ENCODE measurements at regions not wholly inside any gene's neighbourhood (a gene's known extent, or its start where the extent isn't known, plus 50 kb on each side); places are given as distances from the start of the nearest gene placed in this dataset.

DNA sequence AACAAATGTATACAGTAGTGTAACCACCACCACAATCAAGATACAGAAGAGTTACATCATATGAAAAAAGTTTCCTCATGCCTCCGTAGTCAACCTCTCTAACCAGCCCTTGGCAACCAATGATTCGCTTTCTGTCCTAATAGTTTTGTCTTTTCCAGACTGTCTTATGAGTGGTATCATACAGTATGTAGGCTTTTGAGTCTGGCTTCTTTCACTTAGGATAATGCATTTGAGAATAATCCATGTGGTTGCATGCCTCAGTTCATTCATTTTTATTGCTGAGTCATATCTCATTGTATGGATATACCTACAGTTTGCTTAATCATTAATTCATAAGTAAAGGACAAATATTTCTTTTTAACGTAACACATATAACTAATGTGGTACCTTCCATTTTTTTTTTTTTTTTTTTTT lies 86.4 kb upstream of the RIPOR2 start:
- Mint-ChIP-seq H3K27ac (peak overlapping the region; percentile 41), H3K4me1 (ENCODE audit: low read depth) (peaks cover 44% of the 10 kb centered on the region), H3K36me3 (peaks cover 2% of the 10 kb centered on the region), H3K4me3 (no peak overlapping the region), H3K27me3 (no peaks in the 10 kb centered on the region), H3K9me3 (ENCODE audit: low read depth) (no peaks in the 10 kb centered on the region)

DNA sequence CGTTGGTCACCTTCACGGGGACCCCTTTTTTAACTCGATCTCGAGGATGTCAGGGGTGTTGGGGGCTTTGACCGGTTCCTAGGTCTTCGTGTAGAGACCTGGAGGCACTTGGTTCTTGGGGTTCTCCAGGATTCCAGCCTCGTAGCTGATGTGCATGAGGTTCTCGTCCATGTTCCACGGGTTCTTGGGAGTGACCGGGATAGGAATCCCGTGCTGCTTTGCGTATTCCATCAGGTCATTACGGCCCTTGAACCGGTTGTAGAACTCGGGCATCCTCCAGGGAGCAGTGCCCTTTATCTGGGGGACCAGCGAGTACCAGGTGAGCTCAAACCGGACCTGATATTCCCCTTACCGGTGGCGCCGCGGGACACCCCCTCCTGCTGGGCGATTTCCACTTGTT lies 88.0 kb upstream of the RIPOR2 start:
- peak overlapping the region; percentile 6 for H3K27ac Mint-ChIP-seq
- no peak overlapping the region for H3K4me3 Mint-ChIP-seq
- peaks cover 2% of the 10 kb centered on the region for H3K36me3 Mint-ChIP-seq
- no peaks in the 10 kb centered on the region for H3K9me3 Mint-ChIP-seq (ENCODE audit: low read depth)
- H3K4me1 Mint-ChIP-seq (ENCODE audit: low read depth), result peaks cover 43% of the 10 kb centered on the region
- H3K27me3 Mint-ChIP-seq, result no peaks in the 10 kb centered on the region

DNA sequence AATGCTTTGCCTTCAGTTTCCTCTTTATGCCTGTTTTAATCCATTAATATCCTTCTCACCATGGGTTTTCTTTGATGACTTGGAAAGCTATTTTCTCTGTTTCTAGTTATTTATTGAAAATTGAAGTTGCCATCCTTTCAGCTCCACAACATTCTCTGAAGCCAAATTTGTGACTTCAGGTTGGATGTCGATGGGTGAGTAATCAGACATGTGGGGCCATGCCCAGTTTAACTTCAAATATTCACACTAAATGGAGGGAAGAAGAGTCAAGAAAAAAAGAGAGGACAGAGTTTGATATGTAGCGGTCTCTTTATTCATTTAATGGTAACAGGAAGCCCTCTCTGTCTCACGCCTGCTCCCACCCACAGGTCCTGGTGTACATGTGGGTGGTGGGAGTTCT lies 89.1 kb upstream of the RIPOR2 start:
- Mint-ChIP-seq H3K9me3 (ENCODE audit: low read depth) (no peaks in the 10 kb centered on the region), H3K4me3 (peak overlapping the region; percentile 59), H3K4me1 (ENCODE audit: low read depth) (peaks cover 45% of the 10 kb centered on the region), H3K36me3 (peaks cover 2% of the 10 kb centered on the region), H3K27ac (peak overlapping the region; percentile 89), H3K27me3 (no peaks in the 10 kb centered on the region)

DNA sequence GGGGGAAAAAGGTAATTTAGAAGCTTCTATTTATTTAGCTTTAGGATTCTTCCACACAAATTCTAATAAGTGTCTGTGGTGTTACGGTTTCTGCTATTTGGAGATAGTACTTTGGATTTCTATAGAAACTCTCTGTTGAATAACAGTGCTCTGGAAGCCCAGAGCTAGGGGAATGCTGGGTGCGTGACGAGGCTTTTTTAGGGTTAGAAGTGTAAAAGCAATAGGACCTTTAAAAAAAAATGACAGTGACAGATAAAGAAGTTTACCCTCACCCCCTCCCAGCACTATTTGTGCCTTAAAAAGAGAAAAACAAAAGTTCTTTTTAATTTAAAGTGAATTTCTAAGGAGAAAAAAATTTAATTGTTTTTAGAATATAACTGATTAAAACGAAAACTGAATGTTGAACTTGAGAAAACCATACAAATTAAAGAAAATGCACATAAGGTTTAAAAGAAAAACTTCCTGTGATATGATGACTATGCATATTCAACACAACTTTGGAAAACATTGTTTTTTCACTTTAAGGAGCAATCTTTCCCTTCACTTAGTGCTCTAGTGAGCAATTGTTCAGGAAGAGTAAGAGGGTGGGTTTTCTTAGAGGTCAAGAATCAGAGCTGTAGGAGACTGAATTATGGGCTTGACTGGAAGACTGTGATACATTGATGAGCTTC lies 89.6 kb upstream of the RIPOR2 start:
- H3K9me3 Mint-ChIP-seq (ENCODE audit: low read depth), result no peaks in the 10 kb centered on the region
- peak overlapping the region; percentile 59 for H3K4me3 Mint-ChIP-seq
- H3K36me3 Mint-ChIP-seq, result peaks cover 2% of the 10 kb centered on the region
- no peaks in the 10 kb centered on the region for H3K27me3 Mint-ChIP-seq
- H3K4me1 Mint-ChIP-seq (ENCODE audit: low read depth), result peaks cover 46% of the 10 kb centered on the region
- H3K27ac Mint-ChIP-seq, result peak overlapping the region; percentile 89

DNA sequence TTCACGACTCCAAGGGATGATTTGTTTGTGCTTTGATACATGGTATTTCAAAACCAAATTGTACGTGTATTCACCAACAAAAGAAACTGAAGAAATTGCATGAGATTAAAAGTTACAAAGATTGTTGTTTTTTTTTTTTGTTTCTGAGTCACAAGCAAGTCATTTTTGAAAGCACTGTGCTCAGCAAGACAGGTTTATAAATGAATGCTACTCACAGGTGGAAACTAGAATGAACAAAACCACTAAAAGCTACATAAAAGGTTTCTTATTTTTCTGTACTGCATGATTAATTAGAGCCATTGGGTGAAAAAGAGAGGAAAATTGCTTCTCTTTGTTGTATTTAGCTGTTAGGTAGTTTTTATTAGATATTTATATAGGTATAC lies 90.2 kb upstream of the RIPOR2 start:
- Mint-ChIP-seq H3K4me1 (ENCODE audit: low read depth) (peaks cover 46% of the 10 kb centered on the region), H3K27me3 (no peaks in the 10 kb centered on the region), H3K9me3 (ENCODE audit: low read depth) (no peaks in the 10 kb centered on the region), H3K4me3 (peak overlapping the region; percentile 45), H3K36me3 (peaks cover 2% of the 10 kb centered on the region), H3K27ac (peak overlapping the region; percentile 73)

DNA sequence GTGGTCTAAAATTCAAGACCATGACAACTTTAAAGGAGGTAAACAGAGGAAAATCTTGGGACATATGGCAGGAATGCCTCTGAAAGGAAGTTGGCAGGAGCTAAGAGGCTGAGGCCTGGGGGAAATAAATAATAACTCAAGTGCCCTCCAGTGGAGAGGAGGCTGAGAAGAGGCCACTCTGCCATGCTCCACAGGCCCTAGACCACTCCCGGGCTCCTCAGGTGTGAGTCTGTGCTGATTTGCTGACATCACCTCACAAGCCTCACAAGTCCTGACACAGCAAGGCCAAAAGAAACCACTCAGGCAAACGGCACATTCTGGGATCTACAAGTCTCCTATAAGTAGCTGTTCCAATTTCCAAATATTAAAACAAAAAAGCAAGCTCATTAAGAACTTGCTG lies 91.0 kb upstream of the RIPOR2 start:
- Mint-ChIP-seq H3K4me1 (ENCODE audit: low read depth) (peaks cover 45% of the 10 kb centered on the region), H3K27me3 (no peaks in the 10 kb centered on the region), H3K9me3 (ENCODE audit: low read depth) (no peaks in the 10 kb centered on the region), H3K4me3 (no peak overlapping the region), H3K27ac (peak overlapping the region; percentile 73), H3K36me3 (peaks cover 2% of the 10 kb centered on the region)

DNA sequence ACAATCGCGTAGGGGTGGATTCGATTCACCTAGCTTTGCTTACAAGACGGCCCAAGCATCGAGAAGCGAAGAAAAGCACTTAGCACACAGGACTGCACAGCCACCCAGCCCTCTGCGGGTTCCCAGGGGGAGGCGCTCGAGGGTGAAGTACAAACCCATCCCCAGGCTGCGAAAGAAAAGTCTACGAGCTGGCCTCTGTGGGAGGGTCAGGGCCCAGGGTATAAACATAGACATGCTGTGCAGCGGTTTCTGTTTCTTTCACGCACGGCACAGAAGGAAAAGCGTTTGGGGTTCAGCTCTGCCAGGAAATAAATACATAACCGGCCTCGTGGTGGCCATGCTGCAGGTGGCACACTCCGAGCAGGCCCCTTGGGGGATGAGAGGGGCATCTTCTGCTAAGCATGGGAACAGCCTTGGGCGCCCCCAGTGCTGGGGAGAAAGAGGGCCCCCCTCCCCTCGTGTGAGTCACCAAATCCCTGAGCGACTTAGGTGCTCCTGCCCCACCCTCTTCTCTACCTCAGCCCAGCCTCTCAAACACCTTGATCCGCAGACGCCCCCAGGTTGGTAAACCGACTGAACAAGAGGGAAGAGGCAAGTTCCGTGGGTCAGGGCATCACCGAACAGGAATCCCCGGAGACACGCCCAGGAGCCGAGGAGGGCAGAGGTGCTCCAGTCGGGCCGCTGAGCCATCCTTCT lies 91.6 kb upstream of the RIPOR2 start:
- H3K4me3 Mint-ChIP-seq, result peak overlapping the region; percentile 72
- peaks cover 2% of the 10 kb centered on the region for H3K36me3 Mint-ChIP-seq
- H3K27ac Mint-ChIP-seq, result peak overlapping the region; percentile 90
- H3K4me1 Mint-ChIP-seq (ENCODE audit: low read depth), result peaks cover 40% of the 10 kb centered on the region
- no peaks in the 10 kb centered on the region for H3K27me3 Mint-ChIP-seq
- no peaks in the 10 kb centered on the region for H3K9me3 Mint-ChIP-seq (ENCODE audit: low read depth)

DNA sequence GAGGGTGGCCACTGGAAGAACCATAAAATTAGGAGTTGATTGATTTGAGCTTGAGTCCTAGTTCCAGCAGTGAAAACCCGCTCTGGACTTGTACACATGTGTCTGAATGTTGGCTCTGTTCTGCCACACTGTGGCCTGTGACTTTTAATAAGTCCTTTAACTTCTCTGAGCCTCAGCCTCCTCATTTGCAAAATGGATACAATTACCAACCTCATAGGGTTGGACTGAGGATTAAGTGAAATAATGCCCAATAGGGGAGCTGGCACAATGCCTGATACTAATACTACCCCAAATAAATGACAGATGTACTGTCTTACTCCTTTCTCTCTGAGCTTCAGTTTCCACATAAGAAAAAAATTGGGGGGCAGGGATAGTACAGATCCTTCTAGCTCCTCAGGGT lies 92.6 kb upstream of the RIPOR2 start:
- H3K36me3 Mint-ChIP-seq, result peaks cover 2% of the 10 kb centered on the region
- H3K4me3 Mint-ChIP-seq, result no peak overlapping the region
- H3K27ac Mint-ChIP-seq, result peak overlapping the region; percentile 90
- H3K27me3 Mint-ChIP-seq, result no peaks in the 10 kb centered on the region
- H3K9me3 Mint-ChIP-seq (ENCODE audit: low read depth), result no peaks in the 10 kb centered on the region
- H3K4me1 Mint-ChIP-seq (ENCODE audit: low read depth), result peaks cover 40% of the 10 kb centered on the region

DNA sequence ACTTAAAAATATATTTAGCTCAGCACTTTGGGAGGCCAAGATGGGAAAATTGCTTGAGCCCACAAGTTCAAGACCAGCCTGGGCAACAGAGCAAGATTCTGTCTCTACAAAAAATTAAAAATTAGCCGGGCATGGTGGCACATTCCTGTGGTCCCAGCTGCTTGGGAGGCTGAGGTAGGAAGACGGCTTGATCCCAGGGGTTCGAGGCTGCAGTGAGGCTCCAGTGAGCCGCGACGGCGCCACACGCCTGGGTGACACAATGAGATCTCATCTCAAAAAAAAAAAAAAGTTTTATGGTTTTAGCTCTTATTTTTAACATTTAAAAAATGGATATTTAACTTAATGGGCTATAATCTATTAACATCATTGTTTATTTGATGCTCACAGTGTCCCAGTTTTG lies 97.2 kb upstream of the RIPOR2 start:
- Mint-ChIP-seq H3K36me3 (no peaks in the 10 kb centered on the region), H3K27me3 (no peaks in the 10 kb centered on the region), H3K4me3 (no peak overlapping the region), H3K27ac (no peak overlapping the region), H3K4me1 (ENCODE audit: low read depth) (peaks cover 33% of the 10 kb centered on the region), H3K9me3 (ENCODE audit: low read depth) (no peaks in the 10 kb centered on the region)

DNA sequence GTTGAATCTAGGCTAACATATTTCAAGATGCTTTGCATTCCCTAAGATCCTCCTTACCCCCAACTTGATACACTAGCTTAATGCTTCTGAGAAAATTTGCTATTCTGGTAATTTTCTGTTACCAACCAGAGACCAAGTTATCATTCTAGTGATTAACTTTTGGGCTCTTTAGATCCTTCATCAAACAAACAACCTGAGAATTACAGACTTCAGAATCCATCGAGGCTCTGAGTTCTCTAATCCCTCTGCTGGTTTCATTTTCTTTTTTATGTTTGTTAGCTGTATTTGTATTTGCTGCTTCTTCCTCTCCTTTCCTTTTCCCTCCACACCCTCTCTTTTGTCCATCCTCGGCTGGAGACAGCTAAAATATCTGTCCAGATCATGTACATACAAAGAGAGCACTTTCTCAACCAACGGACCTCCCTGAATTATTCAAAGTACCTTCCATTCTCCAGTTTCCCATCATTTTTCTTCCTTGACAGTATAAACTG lies 98.7 kb upstream of the RIPOR2 start:
- Mint-ChIP-seq H3K4me1 (ENCODE audit: low read depth) (peaks cover 42% of the 10 kb centered on the region), H3K36me3 (no peaks in the 10 kb centered on the region), H3K4me3 (peak overlapping the region; percentile 82), H3K27ac (peak overlapping the region; percentile 61), H3K27me3 (no peaks in the 10 kb centered on the region), H3K9me3 (ENCODE audit: low read depth) (no peaks in the 10 kb centered on the region)

DNA sequence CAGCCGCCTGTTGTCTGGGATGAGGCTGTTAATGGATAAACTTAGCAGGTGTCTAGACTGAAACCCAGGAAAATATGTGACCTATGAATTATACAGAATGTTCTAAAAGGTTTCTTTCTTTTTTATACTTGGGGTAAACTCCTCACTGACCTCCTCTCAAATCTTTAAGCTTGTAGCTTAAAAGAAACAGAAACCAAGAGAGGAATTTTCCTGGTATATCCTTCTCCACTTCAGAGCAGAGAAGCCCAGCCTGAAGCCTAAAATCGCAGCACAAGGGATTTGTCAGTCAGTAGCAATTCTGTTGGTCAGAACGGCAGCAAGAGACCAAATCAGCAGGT lies 99.4 kb upstream of the RIPOR2 start:
- Mint-ChIP-seq H3K27me3 (no peaks in the 10 kb centered on the region), H3K27ac (peak overlapping the region; percentile 61), H3K36me3 (no peaks in the 10 kb centered on the region), H3K4me1 (ENCODE audit: low read depth) (peaks cover 46% of the 10 kb centered on the region), H3K4me3 (peak overlapping the region; percentile 82), H3K9me3 (ENCODE audit: low read depth) (no peaks in the 10 kb centered on the region)

DNA sequence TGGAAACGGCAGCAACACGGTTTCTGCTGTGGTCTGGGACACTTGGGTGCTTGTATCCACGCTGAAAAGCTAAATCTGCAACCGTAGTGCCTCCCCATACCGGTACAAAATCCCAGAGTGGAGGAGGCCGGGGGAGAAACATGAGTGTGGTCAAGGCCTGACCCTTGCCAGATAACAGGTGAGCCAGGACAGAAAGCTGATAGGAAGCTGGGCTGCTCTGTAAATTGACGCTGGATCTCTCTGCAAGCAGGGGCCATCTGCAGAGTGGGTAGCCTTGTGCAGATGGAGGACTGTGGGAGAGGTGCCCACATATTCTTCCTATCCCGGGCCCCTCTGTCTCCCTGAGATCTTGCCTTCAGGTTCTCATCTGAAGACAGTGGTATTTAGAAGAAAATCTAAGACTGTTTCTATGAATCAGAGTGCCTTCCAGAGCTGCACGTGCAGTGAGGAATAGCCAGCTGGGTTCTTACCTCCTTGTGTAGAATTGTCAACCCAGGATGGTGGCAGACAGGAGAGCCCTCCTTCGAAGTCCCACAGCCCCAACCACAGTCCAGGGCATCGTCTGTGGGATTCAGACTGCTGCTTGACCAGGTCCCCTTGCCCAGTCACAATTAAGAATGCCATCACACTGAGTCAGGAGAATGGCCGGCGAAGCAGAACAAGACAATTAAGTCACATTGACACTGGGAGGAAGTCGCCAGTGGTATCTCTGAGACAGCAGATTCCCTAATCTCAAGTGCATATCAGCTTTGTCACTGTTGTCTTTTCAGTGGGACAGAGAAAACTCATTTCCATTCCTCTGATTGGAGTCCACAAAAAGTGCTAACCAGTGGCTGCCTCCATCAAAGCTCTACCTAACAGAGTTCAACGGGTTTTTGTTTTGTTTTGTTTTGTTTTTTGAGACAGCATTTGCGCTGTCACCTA lies 100.0 kb upstream of the RIPOR2 start:
- H3K9me3 Mint-ChIP-seq (ENCODE audit: low read depth), result no peaks in the 10 kb centered on the region
- H3K36me3 Mint-ChIP-seq, result no peaks in the 10 kb centered on the region
- H3K4me3 Mint-ChIP-seq, result peak overlapping the region; percentile 82
- H3K27me3 Mint-ChIP-seq, result no peaks in the 10 kb centered on the region
- peaks cover 49% of the 10 kb centered on the region for H3K4me1 Mint-ChIP-seq (ENCODE audit: low read depth)
- H3K27ac Mint-ChIP-seq, result peak overlapping the region; percentile 61

DNA sequence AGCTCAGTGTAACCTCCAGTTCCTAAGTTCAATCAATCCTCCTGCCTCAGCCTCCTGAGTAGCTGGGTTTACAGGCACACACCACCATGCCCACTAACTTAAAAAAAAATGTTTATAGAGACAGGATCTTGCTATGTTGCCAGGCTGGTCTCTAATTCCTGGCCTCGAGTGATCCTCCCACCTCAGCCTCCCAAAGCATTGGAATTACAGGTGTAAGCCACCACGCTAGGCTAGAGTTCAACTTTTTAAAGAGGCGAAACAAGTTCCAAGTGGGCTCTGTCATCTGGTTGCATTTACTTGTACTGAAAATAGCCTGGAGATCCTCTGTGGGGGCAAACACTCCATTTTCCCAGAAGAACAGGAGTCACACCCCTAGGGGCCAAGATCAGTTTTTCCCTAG lies 100.7 kb upstream of the RIPOR2 start:
- Mint-ChIP-seq H3K4me3 (no peak overlapping the region), H3K27me3 (no peaks in the 10 kb centered on the region), H3K27ac (peak overlapping the region; percentile 30), H3K36me3 (no peaks in the 10 kb centered on the region), H3K4me1 (ENCODE audit: low read depth) (peaks cover 55% of the 10 kb centered on the region), H3K9me3 (ENCODE audit: low read depth) (no peaks in the 10 kb centered on the region)

DNA sequence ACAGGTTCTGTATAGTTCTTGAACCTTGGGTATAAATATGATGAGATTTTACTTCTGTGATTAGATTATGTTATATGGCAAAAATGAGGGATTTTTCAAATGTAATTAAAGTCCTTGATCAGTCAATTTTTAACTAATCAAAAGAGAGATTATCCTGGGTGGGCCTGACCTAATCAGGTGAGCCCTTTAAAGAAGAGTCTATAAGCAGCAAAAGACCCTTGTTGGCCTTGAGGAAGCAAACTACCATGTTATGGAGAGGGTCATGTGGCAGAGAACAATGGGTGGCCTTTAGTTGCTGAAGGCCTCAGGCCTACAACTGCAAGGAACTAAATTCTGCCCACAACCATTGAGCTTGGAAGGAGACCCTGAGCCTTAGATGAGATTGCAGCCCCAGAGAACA lies 102.5 kb upstream of the RIPOR2 start:
- H3K4me3 Mint-ChIP-seq, result peak overlapping the region; percentile 44
- no peaks in the 10 kb centered on the region for H3K27me3 Mint-ChIP-seq
- H3K27ac Mint-ChIP-seq, result peak overlapping the region; percentile 50
- H3K36me3 Mint-ChIP-seq, result no peaks in the 10 kb centered on the region
- H3K9me3 Mint-ChIP-seq (ENCODE audit: low read depth), result no peaks in the 10 kb centered on the region
- peaks cover 72% of the 10 kb centered on the region for H3K4me1 Mint-ChIP-seq (ENCODE audit: low read depth)

DNA sequence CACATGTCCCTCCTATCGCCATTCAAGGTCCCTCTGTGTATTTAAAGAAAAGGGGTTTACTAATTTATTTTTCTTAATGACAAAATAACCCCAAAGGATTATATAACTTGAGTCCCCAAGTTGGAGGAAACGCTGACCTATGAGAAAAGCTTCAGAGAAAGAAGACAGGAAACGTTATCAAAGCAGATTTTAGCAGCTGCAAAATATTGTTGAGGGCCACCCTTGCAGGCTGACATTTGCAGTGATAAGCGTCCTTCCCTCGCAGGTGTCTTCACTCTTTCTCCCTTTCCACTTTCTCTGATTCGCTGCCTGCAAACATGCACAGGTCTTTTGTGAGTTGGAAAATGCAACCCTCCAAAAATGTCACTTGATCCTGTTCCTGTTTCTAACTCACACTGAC lies 103.2 kb upstream of the RIPOR2 start:
- Mint-ChIP-seq H3K9me3 (ENCODE audit: low read depth) (no peaks in the 10 kb centered on the region), H3K27ac (peak overlapping the region; percentile 50), H3K27me3 (no peaks in the 10 kb centered on the region), H3K36me3 (no peaks in the 10 kb centered on the region), H3K4me1 (ENCODE audit: low read depth) (peaks cover 73% of the 10 kb centered on the region), H3K4me3 (peak overlapping the region; percentile 44)
